Spleen (tissue), 7 donors: ENCODE measurements at regions not wholly inside any gene's neighbourhood (a gene's known extent, or its start where the extent isn't known, plus 50 kb on each side); places are given as distances from the start of the nearest gene placed in this dataset.

Experiments
- POLR2A ChIP-seq, 3 donors: fragments of 450-650 bp; IDR thresholded peaks; one replicate each; pipeline ENCODE4 v1.5.1; 2017; ENCODE audit warnings: antibody characterized with exemption in 3 of 3, mild to moderate bottlenecking in 1 of 3
- POLR2AphosphoS5 ChIP-seq, 3 donors: sonication (generic); formaldehyde crosslinking; IDR thresholded peaks; one replicate each; pipeline ENCODE4 v1.5.1; 2017; ENCODE audit warnings: antibody characterized with exemption in 3 of 3
- TF ChIP-seq, protein P1 (sequence below), 11 experiments: fragments of 200-600 bp in 7 of 11; fragments of 450-650 bp in 4 of 11; sonication (generic) in 4 of 11; IDR thresholded peaks in 8 of 11; conservative IDR thresholded peaks in 3 of 11; 1 replicate in 7 of 11; 2 replicates in 4 of 11; pipeline versions ENCODE4 v1.4.0 to v1.8.0; 2016 to 2021; ENCODE audit warnings: antibody characterized with exemption in 11 of 11, inconsistent platforms in 4 of 11, mild to moderate bottlenecking in 1 of 11
- donor health status: DM: no; HTN: no; CAD: no; lungs with moderate emphysema.
- donor health status: DM: no; HTN: no; CAD: no.
- donor health status: DM: no; HTN: no; CAD: no.

DNA sequence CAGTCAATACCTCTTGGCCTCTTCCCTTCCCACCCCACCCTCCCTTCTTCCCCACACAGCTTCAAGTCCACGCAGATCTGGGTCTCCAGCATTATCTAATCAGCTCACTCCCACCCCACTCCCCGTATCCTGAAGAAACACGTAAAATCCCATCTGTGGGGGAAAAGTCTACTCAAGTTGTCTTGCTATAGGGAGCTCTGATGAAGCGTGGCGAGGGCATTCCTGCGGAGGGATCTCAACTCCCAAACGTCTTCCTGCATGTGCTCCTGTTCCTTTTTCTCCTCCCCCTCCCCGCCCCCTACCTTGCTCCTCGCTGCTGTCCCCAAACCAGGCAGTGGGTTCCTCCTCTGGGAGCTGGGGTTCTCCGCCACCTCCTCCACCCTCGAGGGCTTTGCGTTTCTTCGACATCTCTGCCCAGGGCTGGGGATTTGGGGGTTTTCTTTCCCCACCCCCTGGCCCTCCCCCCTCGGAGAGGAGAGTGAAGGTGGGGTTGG lies 181.8 kb downstream of the TBXT start:
- TF ChIP-seq, protein P1, sequence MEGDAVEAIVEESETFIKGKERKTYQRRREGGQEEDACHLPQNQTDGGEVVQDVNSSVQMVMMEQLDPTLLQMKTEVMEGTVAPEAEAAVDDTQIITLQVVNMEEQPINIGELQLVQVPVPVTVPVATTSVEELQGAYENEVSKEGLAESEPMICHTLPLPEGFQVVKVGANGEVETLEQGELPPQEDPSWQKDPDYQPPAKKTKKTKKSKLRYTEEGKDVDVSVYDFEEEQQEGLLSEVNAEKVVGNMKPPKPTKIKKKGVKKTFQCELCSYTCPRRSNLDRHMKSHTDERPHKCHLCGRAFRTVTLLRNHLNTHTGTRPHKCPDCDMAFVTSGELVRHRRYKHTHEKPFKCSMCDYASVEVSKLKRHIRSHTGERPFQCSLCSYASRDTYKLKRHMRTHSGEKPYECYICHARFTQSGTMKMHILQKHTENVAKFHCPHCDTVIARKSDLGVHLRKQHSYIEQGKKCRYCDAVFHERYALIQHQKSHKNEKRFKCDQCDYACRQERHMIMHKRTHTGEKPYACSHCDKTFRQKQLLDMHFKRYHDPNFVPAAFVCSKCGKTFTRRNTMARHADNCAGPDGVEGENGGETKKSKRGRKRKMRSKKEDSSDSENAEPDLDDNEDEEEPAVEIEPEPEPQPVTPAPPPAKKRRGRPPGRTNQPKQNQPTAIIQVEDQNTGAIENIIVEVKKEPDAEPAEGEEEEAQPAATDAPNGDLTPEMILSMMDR (IDR thresholded peaks at IDR 0.05 in 8 of 11, conservative IDR thresholded peaks at IDR 0.05 in 3 of 11): no peak
- TF ChIP-seq POLR2AphosphoS5 (IDR thresholded peaks at IDR 0.05) (no peak), POLR2A (IDR thresholded peaks at IDR 0.05) (no peak)
